Activated CD4-positive, alpha-beta T cell treated with anti-CD3 and anti-CD28 coated beads, Interleukin-2, amount 50 U/mL, for 24 hours (primary cell): ENCODE measurements at regions not wholly inside any gene's neighbourhood (a gene's known extent, or its start where the extent isn't known, plus 50 kb on each side); places are given as distances from the start of the nearest gene placed in this dataset.
"Not testable (repeated sequence)": the region's sequence is repeated elsewhere in the genome, so short reads cannot be mapped to it uniquely, and the experiment has no call there.

ENCODE experiments used
- DNase-seq, 2 donors: peaks; one replicate each; pipeline ENCODE4 v3.0.0-alpha.2; 2020; ENCODE audit warnings: low read depth in 1 of 2, low spot score in 1 of 2

DNA sequence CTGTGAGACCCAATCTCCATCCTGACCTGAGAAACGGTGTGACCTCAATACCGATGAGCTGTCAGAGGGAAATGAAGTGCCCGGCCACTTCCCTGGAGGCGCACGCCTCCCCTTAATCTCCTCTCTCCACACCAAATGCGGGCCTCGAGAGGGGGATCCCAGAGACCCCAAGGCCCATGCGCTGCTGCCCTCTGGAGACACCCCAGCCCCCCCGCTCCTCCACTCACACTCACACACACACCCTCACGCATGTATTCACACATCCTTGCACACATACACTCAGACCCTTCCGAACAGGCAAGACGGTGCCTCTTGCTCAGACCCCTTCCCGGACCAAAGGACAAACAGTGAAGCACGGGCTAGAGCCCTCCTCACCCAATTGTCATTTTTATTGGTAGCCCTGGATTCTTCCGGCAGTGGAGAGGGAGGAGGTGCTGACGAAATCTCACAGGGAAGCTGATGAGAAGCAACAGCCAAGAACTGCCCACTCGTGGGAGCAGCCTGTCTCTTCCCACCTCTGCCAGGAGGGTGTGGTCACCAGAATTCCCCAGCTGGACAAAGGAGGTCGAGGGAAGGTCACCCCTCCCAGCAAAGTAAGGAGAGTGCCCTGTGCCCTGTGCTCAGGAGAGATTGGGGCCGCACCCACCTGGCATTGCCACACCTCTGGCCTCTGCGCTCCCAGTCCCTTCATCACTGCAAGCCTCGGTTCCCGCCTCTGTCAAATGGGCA, 136.0 kb upstream of the TNRC6C start:
- DNase-seq, result no peak

DNA sequence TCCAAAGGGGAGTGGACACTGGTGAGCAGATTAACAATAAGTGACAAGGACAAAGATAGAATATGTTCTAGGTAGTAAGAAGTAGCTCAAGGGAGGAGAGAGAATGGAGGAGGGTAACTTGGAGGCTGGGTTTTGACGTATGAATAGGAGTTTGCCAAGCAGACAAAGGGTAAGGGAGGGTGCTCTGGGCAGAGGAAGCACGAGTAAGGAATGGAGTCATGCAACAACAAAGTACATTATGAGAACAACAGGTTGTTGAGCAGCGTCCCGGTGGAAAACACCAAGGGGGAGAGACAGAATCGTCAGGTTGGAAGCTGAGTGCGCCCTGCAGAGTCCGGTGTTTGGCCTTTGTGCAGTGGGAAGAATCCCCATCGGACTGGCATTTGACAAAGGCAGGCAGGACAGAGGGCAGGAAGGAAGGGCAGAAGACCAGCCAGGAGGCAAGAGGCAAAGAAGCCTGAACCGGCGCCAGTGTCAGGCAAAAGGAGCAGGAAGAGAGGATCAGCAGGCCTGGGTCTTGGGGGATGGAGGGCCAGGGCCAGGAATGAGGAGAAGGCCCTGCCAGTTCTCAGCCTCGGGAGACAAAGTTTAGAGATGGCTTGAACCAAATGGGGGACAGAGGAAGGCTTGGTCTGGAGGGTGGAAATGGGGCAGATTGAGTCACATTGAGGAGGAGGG, 134.3 kb upstream of the TNRC6C start:
- DNase-seq, result no peak

DNA sequence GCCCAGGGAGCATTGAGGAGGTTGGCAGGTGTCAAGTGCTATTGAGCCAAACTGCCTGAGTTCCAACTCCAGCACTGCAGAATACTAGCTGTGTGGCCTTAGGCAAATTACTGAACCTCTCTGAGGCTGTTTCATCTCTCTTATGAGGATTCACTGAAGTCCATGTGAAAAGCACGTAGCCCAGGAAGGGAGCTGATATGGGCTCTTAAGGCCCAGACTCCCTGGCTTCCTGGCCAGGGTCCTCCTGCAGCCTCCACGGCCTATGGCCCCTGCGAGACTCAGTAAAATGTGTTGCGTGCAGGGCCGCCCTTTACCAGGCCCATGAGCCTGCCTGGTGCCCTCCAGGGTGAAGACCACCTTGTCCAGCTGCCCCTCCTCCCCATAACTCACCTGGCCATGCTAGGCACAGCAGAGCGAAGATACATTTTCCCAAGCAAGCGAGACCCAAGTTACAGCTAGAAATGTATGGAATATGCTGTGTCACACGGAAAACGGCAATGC, 133.7 kb upstream of the TNRC6C start:
- DNase-seq, result no peak

DNA sequence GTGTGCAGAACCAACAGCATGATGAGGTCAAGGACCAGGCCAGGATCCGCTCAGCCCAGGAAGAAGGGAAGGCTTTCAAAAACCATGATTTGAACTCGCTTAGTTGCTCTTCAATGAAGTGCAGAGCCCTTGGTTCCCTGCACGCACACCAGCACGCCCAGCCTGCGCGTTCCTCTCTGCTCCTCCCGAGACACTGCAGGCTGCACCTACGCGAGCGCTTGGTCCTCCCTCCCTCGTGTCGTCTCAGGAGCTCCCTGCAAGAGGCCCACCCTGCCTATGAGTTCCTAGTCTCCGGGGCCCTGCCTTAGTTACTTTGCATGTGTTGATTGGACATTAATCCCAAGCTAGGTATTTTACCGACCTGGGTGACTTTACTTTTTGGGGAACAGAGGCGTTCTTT, 132.9 kb upstream of the TNRC6C start:
- DNase-seq, result no peak

DNA sequence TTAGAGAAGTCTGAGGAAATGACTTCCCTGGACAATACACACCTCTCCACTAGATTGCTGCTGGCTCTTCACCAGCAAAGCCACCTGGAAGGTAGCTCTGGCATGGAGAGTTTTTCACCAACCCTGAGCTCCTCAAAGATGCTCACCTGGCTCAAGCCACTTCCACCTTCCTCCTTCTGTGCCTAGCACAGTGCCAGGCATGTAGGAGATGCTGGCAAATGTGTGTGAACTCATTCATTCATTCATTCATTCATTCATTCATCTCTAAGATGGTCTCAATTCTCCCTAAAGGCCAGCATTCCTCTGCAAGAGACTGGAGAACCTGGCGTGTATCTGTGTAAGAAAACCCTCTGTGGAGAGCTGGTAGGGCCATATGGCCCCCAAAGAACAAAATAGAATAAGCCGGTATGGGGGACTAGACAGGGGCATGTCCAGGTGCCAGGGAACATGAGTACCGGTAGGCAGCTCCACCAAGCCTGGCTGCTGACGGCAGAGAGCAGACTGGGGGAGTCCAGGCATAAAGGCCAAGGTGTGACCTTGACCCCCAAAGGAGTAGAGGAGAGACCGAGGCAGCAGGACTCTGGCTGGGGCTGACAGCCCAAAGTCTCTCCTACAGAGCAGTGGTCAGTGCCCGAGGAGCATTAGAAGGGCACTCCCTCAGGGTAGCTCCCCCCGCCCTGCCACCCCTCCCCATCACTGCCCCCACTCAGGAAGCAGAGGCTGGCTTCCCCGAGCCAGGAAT, 132.2 kb upstream of the TNRC6C start:
- no peak for DNase-seq

DNA sequence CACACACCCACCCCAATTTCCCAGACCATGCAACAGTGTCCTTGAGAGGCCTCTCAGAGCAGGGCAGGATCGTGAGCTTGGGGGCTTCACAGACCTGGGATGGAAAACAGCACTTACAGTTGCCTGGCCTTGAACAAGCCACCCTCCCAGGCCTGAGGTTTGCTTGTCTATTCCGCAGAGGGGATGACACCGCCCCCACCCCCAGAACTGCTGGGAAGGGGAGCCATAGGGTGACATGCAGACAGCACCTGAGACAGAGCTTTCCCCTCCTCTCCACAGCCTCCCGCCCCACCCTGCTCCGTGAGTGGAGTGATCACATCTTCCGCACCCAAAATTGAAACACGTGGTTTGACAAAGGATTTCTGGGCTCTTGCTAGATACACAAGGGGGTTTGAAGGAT, 131.5 kb upstream of the TNRC6C start:
- no peak for DNase-seq

DNA sequence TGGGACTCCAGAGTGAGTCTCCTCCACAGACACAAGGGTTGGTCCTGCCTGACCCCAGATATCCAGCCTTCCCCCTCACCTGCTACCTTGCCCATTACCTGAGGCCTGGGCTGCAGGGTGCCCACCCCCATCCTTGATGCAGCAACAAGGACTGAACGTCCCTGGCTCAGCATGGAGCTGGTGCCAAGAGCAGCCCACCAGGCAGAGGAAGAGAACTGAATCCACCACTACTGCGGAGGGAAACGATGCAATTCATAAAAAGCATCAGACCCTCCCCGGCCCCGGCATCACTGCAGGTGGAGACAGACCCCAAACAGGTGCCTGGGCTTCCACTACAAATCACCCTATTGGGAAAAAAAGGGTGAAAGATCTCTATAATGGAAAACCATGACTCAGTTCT, 131.0 kb upstream of the TNRC6C start:
- no peak for DNase-seq

DNA sequence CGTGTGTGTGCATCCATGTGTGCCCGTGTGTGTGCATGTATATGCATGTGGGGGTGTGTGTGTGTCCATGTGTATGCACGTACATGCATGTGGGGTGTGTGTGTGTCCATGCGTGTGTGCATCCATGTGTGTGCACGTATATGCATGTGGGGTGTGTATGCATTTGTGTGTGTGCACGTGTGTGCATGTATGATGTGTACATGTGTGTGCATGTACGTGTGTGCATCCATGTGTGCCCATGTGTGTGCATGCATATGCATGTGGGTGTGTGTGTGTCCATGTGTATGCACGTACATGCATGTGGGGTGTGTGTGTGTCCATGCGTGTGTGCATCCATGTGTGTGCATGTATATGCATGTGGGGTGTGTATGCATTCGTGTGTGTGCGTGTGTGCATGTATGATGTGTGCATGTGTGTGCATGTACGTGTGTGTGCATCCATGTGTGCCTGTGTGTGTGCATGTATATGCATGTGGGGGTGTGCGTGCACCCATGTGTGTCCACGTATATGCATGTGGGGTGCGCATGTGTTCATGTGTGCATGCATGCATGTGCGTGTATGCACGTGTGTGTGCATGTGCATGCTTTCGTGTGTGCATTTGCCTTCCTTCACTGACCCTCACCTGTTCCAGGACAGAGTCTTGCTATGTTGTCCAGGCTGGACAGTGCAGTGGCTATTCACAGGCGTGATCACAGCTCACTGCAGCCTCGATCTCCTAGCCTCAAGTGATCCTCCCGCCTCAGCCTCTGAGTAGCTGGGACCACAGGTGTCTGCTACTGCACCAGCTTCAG, 129.6 kb upstream of the TNRC6C start:
- no peak for DNase-seq

DNA sequence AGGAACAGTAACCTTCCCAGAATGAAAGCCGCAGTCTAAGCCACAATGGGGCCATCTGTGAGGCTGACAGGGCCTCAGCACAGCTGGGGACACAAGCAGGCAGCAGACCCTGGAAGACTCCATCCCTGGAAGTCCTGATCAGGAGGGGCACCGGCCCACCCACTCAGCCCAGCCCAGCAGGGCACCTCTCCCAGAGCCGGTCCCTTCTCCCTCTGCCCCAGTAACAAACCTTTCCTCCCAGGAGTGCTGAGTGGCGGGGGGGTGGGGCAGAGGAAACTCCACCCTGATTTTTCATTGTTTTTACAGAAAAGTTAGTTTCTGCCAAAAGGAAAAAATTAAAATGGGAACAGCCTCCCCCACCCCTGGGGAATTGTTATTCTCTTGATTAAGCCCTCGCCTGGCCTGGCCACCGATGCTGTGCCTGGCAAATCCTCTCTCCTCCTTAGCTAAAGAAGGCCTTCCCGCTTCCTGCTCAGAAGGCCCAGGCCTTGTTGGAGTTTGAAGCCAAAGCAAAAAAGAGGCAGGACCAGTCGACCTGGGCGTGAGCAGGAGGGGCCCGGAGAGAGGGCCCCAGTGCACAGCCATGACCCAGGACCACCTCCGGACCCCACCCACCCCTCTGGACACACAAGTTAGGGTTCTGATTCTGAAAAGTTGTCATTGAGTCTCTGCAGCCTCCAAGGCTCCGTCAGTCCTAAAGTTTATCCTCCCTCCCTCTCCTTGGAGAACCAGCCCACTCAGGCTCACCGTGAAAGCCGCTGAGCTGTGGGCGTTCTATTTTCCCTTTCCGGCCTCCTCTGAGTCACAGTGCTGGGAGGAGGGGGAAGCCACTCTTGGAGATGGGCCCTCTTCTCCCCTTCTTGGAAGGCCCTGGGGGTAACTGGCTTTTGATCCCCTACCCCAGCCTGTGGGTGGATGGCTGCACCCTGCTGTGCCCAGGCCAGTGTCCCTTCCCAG, 128.4 kb upstream of the TNRC6C start:
- no peak for DNase-seq

DNA sequence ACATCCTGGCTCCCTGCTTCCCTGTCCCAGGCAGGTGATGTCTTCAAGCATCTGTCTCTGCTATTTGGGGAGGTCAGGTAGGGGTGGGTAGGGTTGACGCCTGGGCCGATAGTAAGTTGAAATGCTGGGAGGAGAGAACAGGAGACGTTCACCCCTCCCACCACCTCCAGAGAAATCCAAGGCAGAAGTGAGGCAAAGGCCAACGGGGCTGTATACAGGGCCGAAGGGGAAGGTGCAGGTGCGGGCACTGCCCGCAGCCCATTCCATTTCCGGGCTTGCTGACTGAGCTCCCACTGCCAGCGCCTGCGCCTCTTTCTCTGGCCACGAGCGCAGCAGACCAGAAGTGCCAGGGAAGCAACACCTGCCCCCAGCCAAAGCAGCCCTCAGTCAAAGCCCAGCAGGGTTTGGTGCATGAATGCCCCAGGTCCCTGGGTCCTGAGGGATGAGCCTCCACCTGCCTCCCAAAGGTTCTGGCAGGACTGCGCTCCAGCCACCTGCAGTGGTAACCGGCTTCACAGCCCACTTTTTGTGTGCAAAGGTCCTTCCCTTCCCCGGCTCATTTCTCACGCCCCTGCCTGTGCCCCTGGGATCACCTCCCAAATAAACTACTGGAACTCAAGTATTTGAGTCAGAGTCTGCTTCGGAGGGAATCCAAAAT, 127.6 kb upstream of the TNRC6C start:
- no peak for DNase-seq

DNA sequence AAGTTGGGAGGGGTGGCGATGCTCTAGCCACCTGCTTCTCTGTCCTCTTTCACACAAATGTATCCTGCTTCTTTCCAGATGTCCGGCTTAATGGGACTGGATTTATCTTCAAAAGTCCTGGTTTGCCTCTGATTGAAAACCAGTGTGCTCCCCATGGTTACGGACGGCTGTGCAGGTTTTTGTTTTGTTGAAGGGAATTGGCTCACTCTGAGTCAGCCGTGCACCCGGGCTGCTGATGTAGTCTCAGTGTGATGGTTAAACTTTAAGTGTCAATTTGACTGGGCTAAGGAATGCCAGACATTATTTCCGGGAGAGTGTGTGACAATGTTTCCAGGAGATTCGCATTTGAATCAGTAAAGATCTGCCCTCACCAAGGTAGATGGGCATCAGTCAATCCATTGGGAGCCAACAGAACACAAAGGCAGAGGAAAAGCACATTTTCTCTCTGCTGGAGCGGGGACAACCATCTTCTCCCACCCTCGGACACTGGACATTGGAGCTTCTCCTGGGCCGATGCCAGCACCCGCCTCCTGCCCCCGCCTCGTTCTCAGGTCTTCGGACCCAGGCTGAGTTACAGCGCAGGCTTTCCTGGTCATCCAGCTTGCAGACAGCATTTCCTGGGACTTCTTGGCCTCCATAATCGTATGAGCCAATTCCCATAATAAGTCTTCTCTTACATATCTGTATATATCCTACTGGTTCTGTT, 126.9 kb upstream of the TNRC6C start:
- DNase-seq, result no peak

DNA sequence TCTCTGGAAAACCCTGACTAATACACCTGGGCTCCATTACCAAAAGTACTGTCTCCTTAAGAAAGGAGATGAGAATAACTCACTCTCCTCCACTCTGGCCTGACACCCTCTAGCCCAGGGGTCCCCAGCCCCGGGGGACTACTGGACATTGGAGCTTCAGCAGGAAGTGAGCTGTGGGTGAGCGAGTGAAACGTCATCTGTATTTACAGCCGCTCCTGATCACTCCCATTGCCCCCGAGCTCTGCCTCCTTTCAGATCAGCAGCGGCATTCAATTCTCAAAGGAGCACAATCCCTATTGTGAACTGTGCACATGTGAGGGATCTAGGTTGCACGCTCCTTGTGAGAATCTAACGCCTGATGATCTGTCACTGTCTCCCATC, 126.3 kb upstream of the TNRC6C start:
- DNase-seq, result no peak

DNA sequence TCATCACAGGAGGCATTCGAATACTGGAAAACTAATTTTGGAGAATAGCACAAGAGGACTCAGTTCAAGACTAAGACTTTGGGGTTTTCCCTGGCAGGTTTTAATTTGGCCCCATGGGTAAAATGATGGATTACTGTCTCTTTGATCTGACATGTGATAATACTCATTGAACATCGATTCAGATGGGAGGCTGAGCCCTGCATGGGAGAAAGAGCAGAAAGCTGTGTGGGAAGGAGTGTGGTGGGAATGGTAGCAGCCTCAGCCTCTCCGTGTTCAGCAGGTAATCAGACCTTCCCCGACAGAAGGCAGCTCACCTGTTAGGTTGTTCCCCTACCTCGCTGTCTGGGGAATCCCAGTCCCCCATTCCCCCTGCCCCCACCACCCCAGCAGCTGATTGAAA, 124.7 kb upstream of the TNRC6C start:
- DNase-seq, result no peak

DNA sequence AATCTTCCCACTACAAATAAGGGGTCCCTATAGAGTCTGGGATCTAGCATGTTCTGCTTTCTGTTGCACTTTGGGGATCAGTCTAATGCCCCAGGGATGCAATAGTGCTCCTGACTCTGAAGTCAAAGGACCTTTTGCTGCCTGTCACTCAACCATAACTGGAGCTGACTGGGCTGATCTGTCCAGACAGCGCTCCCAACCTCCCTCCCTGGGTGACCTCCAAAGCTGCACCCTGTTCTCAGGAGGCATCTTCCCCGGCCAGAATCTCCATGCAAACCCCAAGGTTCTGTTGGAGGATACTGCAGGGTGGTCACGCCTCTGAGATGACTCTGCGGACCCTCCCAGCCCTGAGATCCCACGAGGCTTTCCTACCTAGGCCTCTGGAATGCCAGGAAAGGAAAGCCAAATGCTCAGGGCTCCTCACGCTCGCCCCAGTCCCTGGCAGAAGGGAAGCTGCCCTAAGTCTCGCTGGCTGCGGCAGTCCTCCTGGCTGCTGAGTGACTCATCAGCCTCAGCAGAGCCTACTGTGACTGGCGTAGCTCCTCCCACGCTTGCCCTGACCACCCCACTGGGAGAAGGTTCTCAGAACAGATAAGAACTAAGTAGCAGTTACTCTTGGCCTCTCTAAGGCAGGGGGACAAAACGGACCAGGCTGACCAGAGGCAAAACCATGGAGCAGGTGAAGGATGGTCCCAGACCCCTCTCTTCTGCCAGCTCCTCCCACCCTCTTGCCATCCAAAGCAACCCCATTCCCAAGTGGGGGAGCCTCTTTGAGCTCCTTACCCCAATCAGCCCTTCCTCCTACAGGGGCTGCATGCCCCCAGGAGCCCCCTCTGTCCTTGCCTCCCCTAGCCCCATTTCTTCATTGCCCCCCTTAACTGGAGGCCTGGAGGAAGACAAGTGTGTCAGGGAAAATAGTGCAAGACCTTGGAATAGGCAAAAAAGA, 124.1 kb upstream of the TNRC6C start:
- peak in 1 of 2 donors; percentile 31 for DNase-seq

DNA sequence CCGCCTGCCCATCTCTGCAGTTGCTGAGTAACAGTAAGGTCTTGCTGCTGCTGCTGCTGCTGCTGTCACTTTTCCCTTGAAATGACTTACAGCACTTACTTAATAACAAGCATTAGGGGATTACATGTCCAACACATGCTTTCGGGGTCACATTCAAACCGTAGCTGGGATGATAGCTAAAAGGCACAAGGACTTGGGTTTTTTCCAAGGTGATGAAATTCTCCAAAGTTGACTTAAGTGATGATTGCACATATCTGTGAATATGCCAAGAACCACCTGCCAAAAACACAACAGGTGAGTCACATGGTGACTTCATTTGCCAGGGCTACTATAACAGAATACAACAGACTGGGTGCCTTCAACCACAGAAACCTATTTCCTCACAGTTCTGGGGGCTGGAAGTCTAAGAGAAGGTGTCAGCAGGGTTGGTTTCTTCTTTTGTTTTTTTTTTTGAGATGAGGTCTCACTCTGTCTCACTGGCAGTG, 121.9 kb upstream of the TNRC6C start:
- DNase-seq, result peak in 1 of 2 donors; percentile 48

DNA sequence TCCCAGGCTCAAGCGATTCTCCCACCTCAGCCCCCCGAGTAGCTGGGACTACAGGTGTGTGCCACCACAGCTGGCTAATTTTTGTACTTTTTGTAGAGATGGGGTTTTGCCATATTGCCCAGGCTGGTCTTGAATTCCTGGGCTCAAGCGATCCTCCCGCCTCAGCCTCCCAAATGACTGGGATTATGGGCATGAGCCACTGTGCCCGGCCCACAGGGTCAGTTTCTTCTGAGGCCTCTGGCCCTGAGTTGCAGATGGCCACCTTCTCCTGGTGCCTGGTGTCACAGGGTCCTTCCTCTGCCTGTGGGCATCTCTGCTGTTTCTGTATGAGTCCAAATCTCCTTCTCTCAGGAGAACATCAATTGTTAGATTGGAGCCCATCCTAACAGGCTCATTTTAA, 121.4 kb upstream of the TNRC6C start:
- DNase-seq, result not testable (repeated sequence)

DNA sequence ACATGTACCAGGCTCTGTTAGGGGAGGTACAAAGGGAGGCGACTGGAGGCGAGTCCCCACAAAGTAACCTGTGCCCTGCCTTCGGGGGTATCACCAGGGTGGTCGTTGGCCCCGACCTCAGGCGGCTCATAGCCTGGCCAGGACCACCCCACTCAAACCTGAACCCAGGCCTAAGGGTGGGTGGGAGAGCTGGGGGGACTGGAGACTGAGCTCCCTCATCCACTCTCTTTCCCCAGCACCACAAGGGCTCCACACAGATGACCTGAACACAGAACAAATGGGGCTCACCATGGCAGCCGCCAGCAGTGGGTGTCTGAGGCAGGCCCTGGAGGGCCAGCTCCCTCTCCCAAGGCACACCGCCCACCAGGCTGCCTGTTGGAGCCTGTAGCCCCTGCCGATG, 120.6 kb upstream of the TNRC6C start:
- no peak for DNase-seq
